CD14-positive monocyte (primary cell): ENCODE measurements at regions not wholly inside any gene's neighbourhood (a gene's known extent, or its start where the extent isn't known, plus 50 kb on each side); places are given as distances from the start of the nearest gene placed in this dataset.

Experiments used
- DNase-seq, 3 donors: peaks; one replicate each; pipeline ENCODE4 v3.0.0-alpha.2; 2011 to 2022
- H2AFZ ChIP-seq: 2 replicates; pipeline ENCODE4 v1.6.0; 2012; ENCODE audit warnings: mild to moderate bottlenecking, low read depth, low read length, inconsistent platforms; ENCODE audit not compliant: insufficient read depth, poor library complexity, severe bottlenecking
- H3K27ac ChIP-seq, 2 donors: 1 replicate in 1 of 2; 2 replicates in 1 of 2; pipeline ENCODE4 v1.5.1; 2012 to 2013; ENCODE audit warnings: low read length in 2 of 2, control low read depth in 1 of 2, inconsistent platforms in 1 of 2, low read depth in 1 of 2, mild to moderate bottlenecking in 1 of 2
- H3K27me3 ChIP-seq, 2 donors: one replicate each; pipeline versions ENCODE4 v1.6.0 to v1.6.1; 2011 to 2013; ENCODE audit warnings: low read length in 2 of 2; ENCODE audit not compliant: control insufficient read depth in 2 of 2, insufficient read depth in 2 of 2
- H3K36me3 ChIP-seq, 2 donors: replicated peaks in 1 of 2; 1 replicate in 1 of 2; 2 replicates in 1 of 2; pipeline versions ENCODE4 v1.5.1 to v1.6.1; 2012 to 2013; ENCODE audit warnings: low read length in 2 of 2, control low read depth in 1 of 2, inconsistent platforms in 1 of 2, mild to moderate bottlenecking in 1 of 2; ENCODE audit not compliant: insufficient read depth in 2 of 2, control insufficient read depth in 1 of 2
- H3K4me1 ChIP-seq, 2 donors: 1 replicate in 1 of 2; 2 replicates in 1 of 2; pipeline versions ENCODE4 v1.5.1 to v1.6.1; 2012 to 2013; ENCODE audit warnings: low read length in 2 of 2, control low read depth in 1 of 2, inconsistent platforms in 1 of 2, mild to moderate bottlenecking in 1 of 2, moderate library complexity in 1 of 2; ENCODE audit not compliant: insufficient read depth in 2 of 2, control insufficient read depth in 1 of 2
- H3K4me2 ChIP-seq: replicated peaks from 2 replicates; pipeline ENCODE3; 2012; ENCODE audit warnings: low read length, moderate library complexity, mild to moderate bottlenecking; ENCODE audit not compliant: poor library complexity, severe bottlenecking; ENCODE audit errors: extremely low read depth
- H3K4me3 ChIP-seq, 3 experiments: fragments of 200-600 bp in 1 of 3; sonication (generic) in 1 of 3; replicated peaks in 1 of 3; 1 replicate in 2 of 3; 2 replicates in 1 of 3; pipeline ENCODE4 v1.5.1; 2011 to 2013; ENCODE audit warnings: low read length in 3 of 3, mild to moderate bottlenecking in 3 of 3, control low read depth in 2 of 3, low read depth in 2 of 3, inconsistent platforms in 1 of 3, moderate library complexity in 1 of 3
- H3K79me2 ChIP-seq: 2 replicates; pipeline ENCODE4 v1.6.0; 2012; ENCODE audit warnings: mild to moderate bottlenecking, control low read depth, inconsistent platforms, low read length, moderate library complexity; ENCODE audit not compliant: insufficient read depth
- H3K9ac ChIP-seq: 2 replicates; pipeline ENCODE4 v1.6.0; 2017; ENCODE audit warnings: low read length, mild to moderate bottlenecking; ENCODE audit not compliant: insufficient read depth, poor library complexity, severe bottlenecking
- H3K9me3 ChIP-seq, 2 donors: replicated peaks in 1 of 2; 1 replicate in 1 of 2; 2 replicates in 1 of 2; pipeline versions ENCODE4 v1.5.1 to v1.6.1; 2012 to 2013; ENCODE audit warnings: low read length in 2 of 2, control low read depth in 1 of 2; ENCODE audit not compliant: control insufficient read depth in 1 of 2, insufficient read depth in 1 of 2
- H4K20me1 ChIP-seq: 2 replicates; pipeline ENCODE4 v1.6.0; 2012; ENCODE audit warnings: mild to moderate bottlenecking, low read length, control low read depth, moderate library complexity; ENCODE audit not compliant: insufficient read depth
- H3K27ac Mint-ChIP-seq, 7 donors: one replicate each; pipeline ENCODE4 v1.8.0; 2020; ENCODE audit warnings: mild to moderate bottlenecking in 7 of 7, mixed read lengths in 7 of 7, moderate library complexity in 6 of 7, inconsistent platforms in 2 of 7
- H3K27me3 Mint-ChIP-seq, 3 donors: one replicate each; pipeline ENCODE4 v1.8.0; 2021 to 2022; ENCODE audit warnings: low read depth in 3 of 3, mild to moderate bottlenecking in 3 of 3, mixed read lengths in 3 of 3, moderate library complexity in 3 of 3, inconsistent platforms in 1 of 3
- H3K36me3 Mint-ChIP-seq, 2 donors: one replicate each; pipeline ENCODE4 v1.8.0; 2020; ENCODE audit warnings: mixed read lengths in 2 of 2, inconsistent platforms in 1 of 2, mild to moderate bottlenecking in 1 of 2
- H3K4me1 Mint-ChIP-seq: one replicate; pipeline ENCODE4 v1.8.0; 2020; ENCODE audit warnings: mild to moderate bottlenecking, mixed read lengths
- H3K4me3 Mint-ChIP-seq, 2 donors: one replicate each; pipeline ENCODE4 v1.8.0; 2020; ENCODE audit warnings: mild to moderate bottlenecking in 2 of 2, mixed read lengths in 2 of 2, moderate library complexity in 1 of 2
- H3K9me3 Mint-ChIP-seq, 7 donors: one replicate each; pipeline ENCODE4 v1.8.0; 2020 to 2022; ENCODE audit warnings: mixed read lengths in 7 of 7, mild to moderate bottlenecking in 6 of 7, moderate library complexity in 6 of 7, inconsistent platforms in 2 of 7
- CTCF ChIP-seq: fragments of 200-600 bp; IDR thresholded peaks from one replicate; pipeline ENCODE4 v1.8.0; 2022; ENCODE audit warnings: antibody characterized with exemption, mild to moderate bottlenecking
- WGBS: methylation state at CpG from one replicate; pipeline ENCODE4 v1.1.5; 2013; ENCODE audit warnings: missing lambda C conversion rate; ENCODE audit not compliant: insufficient coverage; 5-methylcytosine and 5-hydroxymethylcytosine counted together
- intact Hi-C, 2 donors: fragments of 100-400 bp; cut with micrococcal nuclease; formaldehyde crosslinking; loops; one replicate each; pipeline versions ENCODE4 v1.15.0 to v1.15.1; 2023

DNA sequence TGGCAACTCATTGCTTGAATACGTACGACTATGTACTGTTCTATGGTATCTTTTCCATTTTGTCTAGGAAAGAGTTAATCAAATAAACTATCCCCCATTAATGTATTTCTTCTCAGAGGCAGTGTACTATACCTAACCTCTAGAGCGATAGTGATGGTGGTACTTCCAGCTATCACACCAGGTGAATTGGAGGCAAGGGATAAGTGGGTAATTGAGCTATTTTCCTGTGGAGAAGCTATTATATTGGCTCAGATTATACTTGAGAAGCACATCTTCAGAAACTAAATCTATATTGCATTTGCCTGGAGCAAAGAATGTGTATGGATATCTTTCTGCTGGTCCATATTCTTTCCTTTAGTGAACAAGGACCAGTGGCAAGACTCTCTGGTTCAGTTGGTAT is 430.7 kb upstream of the KHDRBS2 start:
- Mint-ChIP-seq H3K4me3 (no peak overlapping the region), H3K9me3 (peaks cover 0 to 5% (median 2%) of the 10 kb centered on the region in 7 donors), H3K27me3 (no peaks in the 10 kb centered on the region), H3K4me1 (no peaks in the 10 kb centered on the region), H3K27ac (no peak overlapping the region), H3K36me3 (no peaks in the 10 kb centered on the region)
- Histone ChIP-seq H4K20me1 (no peaks in the 10 kb centered on the region), H3K9ac (no peak overlapping the region), H3K4me2 (no peak overlapping the region), H3K4me1 (no peaks in the 10 kb centered on the region), H2AFZ (no peak overlapping the region), H3K27me3 (no peaks in the 10 kb centered on the region), H3K4me3 (no peak overlapping the region), H3K27ac (no peak overlapping the region), H3K9me3 (peaks cover 0 to 4% of the 10 kb centered on the region in 2 donors), H3K36me3 (no peaks in the 10 kb centered on the region), H3K79me2 (no peaks in the 10 kb centered on the region)
- DNase-seq, result no peak
- intact Hi-C loops, result no loop called here
- no peak for TF ChIP-seq CTCF
- WGBS, result no CpG with 5 or more reads among the region's 3 CpGs

DNA sequence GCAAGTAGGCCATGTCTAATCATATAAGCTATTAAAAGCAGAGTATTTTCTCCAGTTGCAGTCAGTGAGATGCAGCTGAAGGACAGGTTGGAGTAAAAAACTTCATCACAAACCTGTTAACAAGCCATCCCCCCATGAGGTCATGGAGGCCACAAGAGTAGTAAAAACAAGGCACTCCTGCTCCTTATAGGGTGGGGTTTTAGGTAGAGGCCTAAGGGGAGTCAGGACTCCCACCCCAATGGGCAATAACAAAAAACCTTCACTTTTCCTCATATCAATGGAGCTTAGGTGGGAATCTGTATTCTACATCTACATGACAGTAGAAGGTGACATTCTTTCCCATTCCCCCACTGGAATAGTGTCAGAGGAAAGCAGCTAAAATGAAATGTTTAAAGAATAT is 428.1 kb upstream of the KHDRBS2 start:
- Histone ChIP-seq H3K27ac (no peak overlapping the region), H4K20me1 (no peaks in the 10 kb centered on the region), H3K4me1 (no peaks in the 10 kb centered on the region), H3K27me3 (no peaks in the 10 kb centered on the region), H3K79me2 (no peaks in the 10 kb centered on the region), H3K9me3 (peaks cover 17 to 21% of the 10 kb centered on the region in 2 donors), H3K36me3 (no peaks in the 10 kb centered on the region), H2AFZ (no peak overlapping the region), H3K9ac (no peak overlapping the region), H3K4me2 (no peak overlapping the region), H3K4me3 (no peak overlapping the region)
- TF ChIP-seq CTCF, result no peak
- Mint-ChIP-seq H3K27ac (no peak overlapping the region), H3K4me1 (no peaks in the 10 kb centered on the region), H3K4me3 (no peak overlapping the region), H3K36me3 (no peaks in the 10 kb centered on the region), H3K27me3 (no peaks in the 10 kb centered on the region), H3K9me3 (peaks cover 2 to 12% (median 4%) of the 10 kb centered on the region in 7 donors)
- DNase-seq, result no peak
- intact Hi-C loops, result no loop called here
